Head of caudate nucleus (tissue), 42 donors: ENCODE measurements at regions not wholly inside any gene's neighbourhood (a gene's known extent, or its start where the extent isn't known, plus 50 kb on each side); places are given as distances from the start of the nearest gene placed in this dataset.

ENCODE experiments used
- DNase-seq, 42 donors: peaks; one replicate each; pipeline versions ENCODE4 v3.0.0 to v3.0.0-alpha.2; 2020 to 2021; ENCODE audit warnings: mixed read lengths in 7 of 42
- intact Hi-C: fragments of 100-400 bp; cut with DNase I; formaldehyde crosslinking; loops from one replicate; pipeline ENCODE4 v1.15.0; 2022

- intact Hi-C loops, result loop anchor here (10.0 kb wide), 1 partner anchor 138 kb away; no protein-coding TSS in a partner anchor
Measured at GRCh38 chr5:61802456-61802855, 470.4 kb downstream of the ZSWIM6 start.

GRCh38 chr5:61805101-61805500 lies 473.0 kb downstream of the ZSWIM6 start:
- no peak for DNase-seq
- intact Hi-C loops, result loop anchor here (10.0 kb wide), 1 partner anchor 140 kb away; no protein-coding TSS in a partner anchor

More at GRCh38 chr5:61802456-61802855, 470.4 kb downstream of the ZSWIM6 start:
- DNase-seq, result peak in 33 of 42 donors; percentile 14 to 83 (median 43)

- intact Hi-C loops, result loop anchor here (10.0 kb wide), 1 partner anchor 142 kb away; no protein-coding TSS in a partner anchor
- DNase-seq, result peak in 2 of 42 donors; percentile 12 to 14
Measured at GRCh38 chr5:61806491-61807020, 474.5 kb downstream of the ZSWIM6 start.

- intact Hi-C loops, result loop anchor here (10.0 kb wide), 1 partner anchor 143 kb away; no protein-coding TSS in a partner anchor
- no peak for DNase-seq
Measured at GRCh38 chr5:61808091-61808490, 476.0 kb downstream of the ZSWIM6 start.

- intact Hi-C loops, result loop anchor here (10.0 kb wide), 1 partner anchor 144 kb away; no protein-coding TSS in a partner anchor
Measured at GRCh38 chr5:61808909-61809308, 476.9 kb downstream of the ZSWIM6 start.

GRCh38 chr5:61809651-61810050 lies 477.6 kb downstream of the ZSWIM6 start:
- intact Hi-C loops, result loop anchor here (10.0 kb wide), 4 partner anchors 145 to 645 kb away; partner anchors contain the start of gene SMIM15
- no peak for DNase-seq

More at GRCh38 chr5:61808909-61809308, 476.9 kb downstream of the ZSWIM6 start:
- DNase-seq, result no peak

GRCh38 chr5:61811052-61811451 lies 479.0 kb downstream of the ZSWIM6 start:
- intact Hi-C loops, result loop anchor here (10.0 kb wide), 3 partner anchors 166 to 646 kb away; partner anchors contain the start of gene SMIM15
- DNase-seq, result no peak

GRCh38 chr5:61813361-61813760 lies 481.3 kb downstream of the ZSWIM6 start:
- intact Hi-C loops, result loop anchor here (10.0 kb wide), 3 partner anchors 169 to 649 kb away; partner anchors contain the start of gene SMIM15
- DNase-seq, result no peak

- intact Hi-C loops, result loop anchor here (5.0 to 10.0 kb wide), 4 partner anchors 171 to 651 kb away; partner anchors contain the start of gene SMIM15
- no peak for DNase-seq
Measured at GRCh38 chr5:61815339-61815738, 483.3 kb downstream of the ZSWIM6 start.

- peak in 2 of 42 donors; percentile 13 to 44 for DNase-seq
- intact Hi-C loops, result loop anchor here (5.0 to 10.0 kb wide), 4 partner anchors 171 to 651 kb away; partner anchors contain the start of gene SMIM15
Measured at GRCh38 chr5:61816146-61816545, 484.1 kb downstream of the ZSWIM6 start.

GRCh38 chr5:61816585-61817450 lies 484.8 kb downstream of the ZSWIM6 start:
- peak in 6 of 42 donors; percentile 11 to 52 (median 23) for DNase-seq
- intact Hi-C loops, result loop anchor here (5.0 to 10.0 kb wide), 4 partner anchors 172 to 652 kb away; partner anchors contain the start of gene SMIM15

- intact Hi-C loops, result loop anchor here (5.0 to 10.0 kb wide), 4 partner anchors 173 to 653 kb away; partner anchors contain the start of gene SMIM15
- peak; percentile 51 to 90 (median 76) for DNase-seq
Measured at GRCh38 chr5:61817472-61818326, 485.6 kb downstream of the ZSWIM6 start.

- DNase-seq, result no peak
- intact Hi-C loops, result no loop called here
Measured at GRCh38 chr5:61820836-61821235, 485.2 kb upstream of the KIF2A start.

- no peak for DNase-seq
- intact Hi-C loops, result no loop called here
Measured at GRCh38 chr5:61821561-61821960, 484.4 kb upstream of the KIF2A start.

GRCh38 chr5:61822584-61822983 lies 483.4 kb upstream of the KIF2A start:
- intact Hi-C loops, result no loop called here
- no peak for DNase-seq

- intact Hi-C loops, result no loop called here
- DNase-seq, result no peak
Measured at GRCh38 chr5:61823065-61823464, 482.9 kb upstream of the KIF2A start.

GRCh38 chr5:61823781-61824180 lies 482.2 kb upstream of the KIF2A start:
- intact Hi-C loops, result no loop called here
- DNase-seq, result no peak

GRCh38 chr5:61824396-61824795 lies 481.6 kb upstream of the KIF2A start:
- DNase-seq, result no peak
- intact Hi-C loops, result no loop called here
